ENCODE measurements at regions not wholly inside any gene's neighbourhood (a gene's known extent, or its start where the extent isn't known, plus 50 kb on each side); places are given as distances from the start of the nearest gene placed in this dataset.

DNA sequence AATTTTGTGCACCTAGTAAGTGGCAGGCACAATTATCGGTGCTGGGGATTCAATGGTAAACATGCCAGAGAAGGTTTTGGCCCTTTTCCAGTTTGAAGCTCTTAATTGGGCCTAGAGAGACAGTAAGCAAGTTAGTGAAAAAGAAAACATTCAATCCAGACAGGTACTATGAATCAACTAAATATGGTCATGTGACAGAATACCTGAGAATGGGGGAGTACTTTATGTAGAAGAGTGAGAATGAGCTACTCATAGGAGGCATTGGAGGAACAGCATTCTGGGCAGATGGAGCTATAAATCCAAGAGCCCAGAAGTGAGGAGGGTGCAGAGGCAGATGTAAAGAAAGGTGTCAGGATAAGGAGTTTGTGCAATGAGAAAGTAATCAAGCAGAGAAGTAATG, 1017.9 kb downstream of the ADGRL2 start:
- no peaks in the 10 kb centered on the region for H3K36me3 ChIP-seq (ENCODE audit: control insufficient read depth in 1 of 2, insufficient read depth in 2 of 2, low read length in 2 of 2)
- no peaks in the 10 kb centered on the region for H3K79me1 ChIP-seq (ENCODE audit: low read length)
- DNase-seq = no peak
- H3K4ac ChIP-seq (ENCODE audit: low read depth, low read length) = no peak overlapping the region
- H3K14ac ChIP-seq (ENCODE audit: low read length) = no peak overlapping the region
- no peak overlapping the region for H3K27ac ChIP-seq (ENCODE audit: low read depth, low read length)
- no peak overlapping the region for H3K18ac ChIP-seq (ENCODE audit: low read length)
- H2AK5ac ChIP-seq (ENCODE audit: low read length) = no peak overlapping the region
- WGBS (ENCODE audit: extremely low coverage, insufficient coverage, insufficient read length) = no CpG with 5 or more reads among the region's 1 CpG
- H4K8ac ChIP-seq (ENCODE audit: low read depth, low read length) = no peak overlapping the region
- no peaks in the 10 kb centered on the region for H3K79me2 ChIP-seq (ENCODE audit: control insufficient read depth, insufficient read depth, low read length, poor library complexity)
- H2BK5ac ChIP-seq (ENCODE audit: low read depth, low read length, poor library complexity) = no peak overlapping the region
- H4K12ac ChIP-seq (ENCODE audit: low read depth, low read length) = no peak overlapping the region
- no peak overlapping the region for H3K23ac ChIP-seq (ENCODE audit: low read length)
- H3K4me2 ChIP-seq (ENCODE audit: low read length) = no peak overlapping the region
- H3K9ac ChIP-seq (ENCODE audit: low read length) = no peak overlapping the region
- no peak overlapping the region for H2AFZ ChIP-seq (ENCODE audit: insufficient read depth, low read length, poor library complexity)
- H2BK120ac ChIP-seq (ENCODE audit: insufficient read depth, low read length, poor library complexity) = no peak overlapping the region
- no peak overlapping the region for H4K91ac ChIP-seq (ENCODE audit: low read depth, low read length)
- H3K27me3 ChIP-seq (ENCODE audit: insufficient read depth, low read length) = no peaks in the 10 kb centered on the region
- no peaks in the 10 kb centered on the region for H3K9me3 ChIP-seq (ENCODE audit: insufficient read depth, low read depth, low read length)
- no peaks in the 10 kb centered on the region for H3K4me1 ChIP-seq (ENCODE audit: control insufficient read depth in 1 of 2, insufficient read depth in 2 of 2, low read length in 2 of 2)
- no peak overlapping the region for H3K4me3 ChIP-seq (ENCODE audit: low read depth, low read length)
- H2BK12ac ChIP-seq (ENCODE audit: low read length) = no peak overlapping the region

DNA sequence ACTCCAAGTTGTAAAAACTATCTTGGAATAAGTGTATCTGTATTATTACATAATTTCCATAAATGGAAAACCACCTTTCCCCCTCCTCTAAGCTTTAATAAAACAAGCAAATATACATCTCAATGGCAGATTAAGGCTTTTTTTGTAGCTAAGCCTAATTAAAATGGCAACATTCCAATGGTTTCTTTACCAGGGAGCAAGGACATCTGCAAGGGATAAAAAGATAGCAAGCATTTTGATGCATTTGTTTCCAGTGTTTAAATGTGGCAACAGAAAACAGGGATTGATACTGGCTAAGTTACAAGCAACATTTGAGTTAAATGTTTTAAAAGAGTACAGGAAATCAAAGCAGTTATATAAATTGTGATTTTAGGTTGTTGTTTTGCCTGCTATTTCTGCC, 1012.7 kb downstream of the ADGRL2 start:
- H4K91ac ChIP-seq (ENCODE audit: low read depth, low read length) = no peak overlapping the region
- no peaks in the 10 kb centered on the region for H3K9me3 ChIP-seq (ENCODE audit: insufficient read depth, low read depth, low read length)
- no peaks in the 10 kb centered on the region for H3K36me3 ChIP-seq (ENCODE audit: control insufficient read depth in 1 of 2, insufficient read depth in 2 of 2, low read length in 2 of 2)
- H3K23ac ChIP-seq (ENCODE audit: low read length) = no peak overlapping the region
- no peak overlapping the region for H3K9ac ChIP-seq (ENCODE audit: low read length)
- no peaks in the 10 kb centered on the region for H3K79me1 ChIP-seq (ENCODE audit: low read length)
- H4K12ac ChIP-seq (ENCODE audit: low read depth, low read length) = no peak overlapping the region
- no peaks in the 10 kb centered on the region for H3K79me2 ChIP-seq (ENCODE audit: control insufficient read depth, insufficient read depth, low read length, poor library complexity)
- H3K18ac ChIP-seq (ENCODE audit: low read length) = no peak overlapping the region
- H2AK5ac ChIP-seq (ENCODE audit: low read length) = no peak overlapping the region
- no peaks in the 10 kb centered on the region for H3K27me3 ChIP-seq (ENCODE audit: insufficient read depth, low read length)
- no peak for DNase-seq
- H3K4ac ChIP-seq (ENCODE audit: low read depth, low read length) = no peak overlapping the region
- H3K4me1 ChIP-seq (ENCODE audit: control insufficient read depth in 1 of 2, insufficient read depth in 2 of 2, low read length in 2 of 2) = no peaks in the 10 kb centered on the region
- no peak overlapping the region for H2BK12ac ChIP-seq (ENCODE audit: low read length)
- H4K8ac ChIP-seq (ENCODE audit: low read depth, low read length) = no peak overlapping the region
- H2AFZ ChIP-seq (ENCODE audit: insufficient read depth, low read length, poor library complexity) = no peak overlapping the region
- no peak overlapping the region for H3K4me3 ChIP-seq (ENCODE audit: low read depth, low read length)
- no peak overlapping the region for H2BK5ac ChIP-seq (ENCODE audit: low read depth, low read length, poor library complexity)
- H3K4me2 ChIP-seq (ENCODE audit: low read length) = no peak overlapping the region
- H3K14ac ChIP-seq (ENCODE audit: low read length) = no peak overlapping the region
- no peak overlapping the region for H3K27ac ChIP-seq (ENCODE audit: low read depth, low read length)
- H2BK120ac ChIP-seq (ENCODE audit: insufficient read depth, low read length, poor library complexity) = no peak overlapping the region

DNA sequence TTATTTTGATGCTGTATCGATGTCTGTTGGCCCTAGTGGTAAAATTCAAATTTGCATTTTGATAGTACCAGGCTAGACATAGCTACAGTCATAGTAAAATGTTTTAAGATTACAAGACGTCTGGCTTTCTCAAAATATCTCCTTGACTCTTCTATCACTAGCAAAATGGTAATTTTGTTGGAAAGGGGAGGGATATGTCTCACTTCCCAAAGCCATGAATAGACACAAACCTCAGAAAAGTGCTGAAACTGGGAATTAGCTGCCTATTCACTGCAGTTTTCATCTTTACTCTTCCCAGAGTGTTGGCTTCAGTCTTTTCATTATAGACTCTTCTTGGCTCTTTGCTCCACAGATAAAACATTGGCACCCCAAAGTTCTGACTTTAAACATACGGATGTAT, 1009.9 kb downstream of the ADGRL2 start:
- Histone ChIP-seq H3K9me3 (ENCODE audit: insufficient read depth, low read depth, low read length) (no peaks in the 10 kb centered on the region), H3K4me2 (ENCODE audit: low read length) (no peak overlapping the region), H2BK12ac (ENCODE audit: low read length) (no peak overlapping the region), H3K4me3 (ENCODE audit: low read depth, low read length) (no peak overlapping the region), H2AK5ac (ENCODE audit: low read length) (no peak overlapping the region), H3K4me1 (ENCODE audit: control insufficient read depth in 1 of 2, insufficient read depth in 2 of 2, low read length in 2 of 2) (no peaks in the 10 kb centered on the region), H3K4ac (ENCODE audit: low read depth, low read length) (no peak overlapping the region), H3K9ac (ENCODE audit: low read length) (no peak overlapping the region), H3K23ac (ENCODE audit: low read length) (no peak overlapping the region), H4K12ac (ENCODE audit: low read depth, low read length) (no peak overlapping the region), H3K79me2 (ENCODE audit: control insufficient read depth, insufficient read depth, low read length, poor library complexity) (no peaks in the 10 kb centered on the region), H3K27ac (ENCODE audit: low read depth, low read length) (no peak overlapping the region), H3K14ac (ENCODE audit: low read length) (no peak overlapping the region), H3K27me3 (ENCODE audit: insufficient read depth, low read length) (no peaks in the 10 kb centered on the region), H3K79me1 (ENCODE audit: low read length) (no peaks in the 10 kb centered on the region), H4K8ac (ENCODE audit: low read depth, low read length) (no peak overlapping the region), H4K91ac (ENCODE audit: low read depth, low read length) (no peak overlapping the region), H2BK5ac (ENCODE audit: low read depth, low read length, poor library complexity) (no peak overlapping the region), H3K36me3 (ENCODE audit: control insufficient read depth in 1 of 2, insufficient read depth in 2 of 2, low read length in 2 of 2) (no peaks in the 10 kb centered on the region), H2BK120ac (ENCODE audit: insufficient read depth, low read length, poor library complexity) (no peak overlapping the region), H3K18ac (ENCODE audit: low read length) (no peak overlapping the region), H2AFZ (ENCODE audit: insufficient read depth, low read length, poor library complexity) (no peak overlapping the region)
- DNase-seq = no peak
- no CpG with 5 or more reads among the region's 3 CpGs for WGBS (ENCODE audit: extremely low coverage, insufficient coverage, insufficient read length)

DNA sequence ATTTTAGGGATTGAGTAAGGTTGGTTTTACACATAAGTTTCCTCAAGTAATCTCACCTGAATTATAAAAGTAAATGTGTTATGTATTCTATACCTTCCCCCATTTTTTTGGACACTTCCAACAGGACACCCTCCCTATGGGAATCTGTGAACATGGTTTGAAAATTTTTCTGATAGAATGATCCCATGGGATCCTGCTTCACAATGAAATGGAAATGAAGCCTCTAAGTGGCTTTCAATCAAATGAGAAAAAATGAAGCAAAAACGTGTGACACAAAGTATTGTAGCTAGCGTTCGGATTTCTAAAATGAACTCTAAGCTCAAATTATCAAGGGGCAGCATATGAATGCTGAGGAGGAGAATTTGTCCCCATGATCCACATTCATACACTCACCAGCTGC, 1006.8 kb downstream of the ADGRL2 start:
- no peaks in the 10 kb centered on the region for H3K79me2 ChIP-seq (ENCODE audit: control insufficient read depth, insufficient read depth, low read length, poor library complexity)
- no peaks in the 10 kb centered on the region for H3K79me1 ChIP-seq (ENCODE audit: low read length)
- no peak overlapping the region for H3K4me2 ChIP-seq (ENCODE audit: low read length)
- WGBS (ENCODE audit: extremely low coverage, insufficient coverage, insufficient read length) = no CpG with 5 or more reads among the region's 3 CpGs
- H4K12ac ChIP-seq (ENCODE audit: low read depth, low read length) = no peak overlapping the region
- no peak overlapping the region for H2BK120ac ChIP-seq (ENCODE audit: insufficient read depth, low read length, poor library complexity)
- H2BK5ac ChIP-seq (ENCODE audit: low read depth, low read length, poor library complexity) = no peak overlapping the region
- H2AK5ac ChIP-seq (ENCODE audit: low read length) = no peak overlapping the region
- no peaks in the 10 kb centered on the region for H3K27me3 ChIP-seq (ENCODE audit: insufficient read depth, low read length)
- no peak overlapping the region for H3K9ac ChIP-seq (ENCODE audit: low read length)
- no peak overlapping the region for H4K91ac ChIP-seq (ENCODE audit: low read depth, low read length)
- no peak overlapping the region for H3K14ac ChIP-seq (ENCODE audit: low read length)
- H2AFZ ChIP-seq (ENCODE audit: insufficient read depth, low read length, poor library complexity) = no peak overlapping the region
- no peak overlapping the region for H3K23ac ChIP-seq (ENCODE audit: low read length)
- H3K4ac ChIP-seq (ENCODE audit: low read depth, low read length) = no peak overlapping the region
- no peak overlapping the region for H3K4me3 ChIP-seq (ENCODE audit: low read depth, low read length)
- no peak for DNase-seq
- H3K4me1 ChIP-seq (ENCODE audit: control insufficient read depth in 1 of 2, insufficient read depth in 2 of 2, low read length in 2 of 2) = no peaks in the 10 kb centered on the region
- no peak overlapping the region for H2BK12ac ChIP-seq (ENCODE audit: low read length)
- H4K8ac ChIP-seq (ENCODE audit: low read depth, low read length) = no peak overlapping the region
- no peaks in the 10 kb centered on the region for H3K9me3 ChIP-seq (ENCODE audit: insufficient read depth, low read depth, low read length)
- no peaks in the 10 kb centered on the region for H3K36me3 ChIP-seq (ENCODE audit: control insufficient read depth in 1 of 2, insufficient read depth in 2 of 2, low read length in 2 of 2)
- no peak overlapping the region for H3K18ac ChIP-seq (ENCODE audit: low read length)
- H3K27ac ChIP-seq (ENCODE audit: low read depth, low read length) = no peak overlapping the region

DNA sequence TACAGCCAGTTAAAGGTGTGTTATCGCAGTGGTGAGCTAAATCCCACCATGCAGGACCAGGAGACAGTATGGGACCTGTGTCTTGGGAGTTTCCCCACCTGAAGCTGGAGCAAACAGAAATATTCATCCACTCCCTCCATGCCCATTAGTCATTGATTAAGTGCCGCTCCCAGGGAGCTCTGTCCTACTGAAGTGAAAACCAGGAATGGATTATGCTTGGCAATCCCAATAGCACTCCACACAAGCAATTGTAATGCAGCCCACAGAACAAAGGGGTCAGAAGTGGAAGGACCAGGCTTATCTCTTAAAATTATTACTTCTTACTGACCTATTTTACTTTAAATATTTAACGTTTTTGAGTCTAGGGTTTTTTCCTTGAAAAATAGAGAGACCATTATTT, 1005.4 kb downstream of the ADGRL2 start:
- no peak overlapping the region for H2BK120ac ChIP-seq (ENCODE audit: insufficient read depth, low read length, poor library complexity)
- no peak overlapping the region for H3K9ac ChIP-seq (ENCODE audit: low read length)
- H3K14ac ChIP-seq (ENCODE audit: low read length) = no peak overlapping the region
- no peak overlapping the region for H3K4ac ChIP-seq (ENCODE audit: low read depth, low read length)
- H3K4me2 ChIP-seq (ENCODE audit: low read length) = no peak overlapping the region
- H2AK5ac ChIP-seq (ENCODE audit: low read length) = no peak overlapping the region
- WGBS (ENCODE audit: extremely low coverage, insufficient coverage, insufficient read length) = no CpG with 5 or more reads among the region's 3 CpGs
- no peak overlapping the region for H4K91ac ChIP-seq (ENCODE audit: low read depth, low read length)
- H3K36me3 ChIP-seq (ENCODE audit: control insufficient read depth in 1 of 2, insufficient read depth in 2 of 2, low read length in 2 of 2) = no peaks in the 10 kb centered on the region
- H3K4me1 ChIP-seq (ENCODE audit: control insufficient read depth in 1 of 2, insufficient read depth in 2 of 2, low read length in 2 of 2) = no peaks in the 10 kb centered on the region
- no peak overlapping the region for H4K8ac ChIP-seq (ENCODE audit: low read depth, low read length)
- no peak for DNase-seq
- no peak overlapping the region for H3K23ac ChIP-seq (ENCODE audit: low read length)
- no peak overlapping the region for H3K4me3 ChIP-seq (ENCODE audit: low read depth, low read length)
- H2AFZ ChIP-seq (ENCODE audit: insufficient read depth, low read length, poor library complexity) = no peak overlapping the region
- H2BK5ac ChIP-seq (ENCODE audit: low read depth, low read length, poor library complexity) = no peak overlapping the region
- H3K79me1 ChIP-seq (ENCODE audit: low read length) = no peaks in the 10 kb centered on the region
- no peak overlapping the region for H4K12ac ChIP-seq (ENCODE audit: low read depth, low read length)
- no peaks in the 10 kb centered on the region for H3K27me3 ChIP-seq (ENCODE audit: insufficient read depth, low read length)
- H3K79me2 ChIP-seq (ENCODE audit: control insufficient read depth, insufficient read depth, low read length, poor library complexity) = no peaks in the 10 kb centered on the region
- no peak overlapping the region for H3K18ac ChIP-seq (ENCODE audit: low read length)
- H2BK12ac ChIP-seq (ENCODE audit: low read length) = no peak overlapping the region
- H3K27ac ChIP-seq (ENCODE audit: low read depth, low read length) = no peak overlapping the region
- no peaks in the 10 kb centered on the region for H3K9me3 ChIP-seq (ENCODE audit: insufficient read depth, low read depth, low read length)
